Smooth muscle cell of the brain vasculature (primary cell): ENCODE measurements at regions not wholly inside any gene's neighbourhood (a gene's known extent, or its start where the extent isn't known, plus 50 kb on each side); places are given as distances from the start of the nearest gene placed in this dataset.
"Not testable (repeated sequence)": the region's sequence is repeated elsewhere in the genome, so short reads cannot be mapped to it uniquely, and the experiment has no call there.

Source experiments
- DNase-seq: peaks from one replicate; pipeline ENCODE4 v3.0.0-alpha.2; 2012; ENCODE audit warnings: low read depth, low spot score

DNA sequence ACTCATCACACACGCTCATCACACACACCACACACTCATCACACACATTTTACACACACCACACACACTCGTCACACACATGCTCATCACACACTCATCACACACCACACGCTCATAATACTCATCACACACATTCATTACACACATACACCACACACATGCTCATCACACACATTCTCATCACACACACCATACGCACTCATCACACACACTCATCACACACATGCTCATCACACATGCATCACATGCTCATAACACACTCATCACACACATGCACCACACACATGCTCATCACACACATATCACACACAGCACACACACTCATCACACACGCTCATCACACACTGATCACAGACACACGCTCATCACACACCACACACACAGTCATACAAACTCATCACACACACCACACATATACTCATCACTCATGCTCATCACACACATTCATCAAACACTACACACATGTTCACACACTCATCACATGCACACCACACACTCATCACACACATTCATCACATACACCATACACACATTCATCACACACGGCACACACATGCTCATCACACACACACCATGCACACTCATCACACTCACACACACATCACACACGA, 247.1 kb upstream of the SGCG start:
- no peak for DNase-seq

DNA sequence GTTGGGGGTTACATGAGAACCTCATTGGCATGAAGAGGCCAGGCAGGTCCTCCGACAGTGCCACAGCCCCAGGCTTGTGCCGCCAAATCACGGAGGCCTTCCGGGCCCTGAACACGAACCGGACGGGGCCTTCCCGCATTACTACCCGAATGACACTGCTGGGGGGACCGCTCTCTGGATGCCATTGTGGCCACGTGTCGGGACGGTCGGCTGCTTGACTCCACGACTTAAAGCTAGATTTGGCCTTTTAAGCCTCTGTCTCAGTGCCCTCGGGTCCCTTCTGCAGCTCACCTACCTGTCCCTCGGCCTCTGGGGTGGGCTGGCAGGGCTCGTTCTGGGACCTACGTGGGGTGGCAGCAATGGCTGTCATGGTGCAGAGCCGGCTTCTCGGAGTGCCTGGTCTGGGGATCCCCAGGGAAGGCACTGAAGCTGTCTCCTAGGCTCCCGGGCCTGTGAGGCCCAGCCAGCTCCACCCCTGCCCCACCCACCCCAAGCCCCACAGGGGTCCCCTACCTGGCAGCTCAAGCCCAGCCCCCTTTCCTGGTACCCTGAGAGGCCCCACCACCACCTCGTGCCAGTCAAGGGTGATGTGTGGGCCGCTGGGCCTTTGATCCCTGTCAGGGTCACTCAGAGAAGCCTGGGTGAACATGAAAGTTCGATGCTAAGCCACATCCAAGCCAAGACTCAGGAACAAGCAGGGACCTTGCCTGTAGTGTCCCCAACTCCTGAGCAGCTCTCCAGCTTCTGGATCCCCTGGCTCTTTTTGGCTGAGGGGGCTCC, 245.8 kb upstream of the SGCG start:
- no peak for DNase-seq

DNA sequence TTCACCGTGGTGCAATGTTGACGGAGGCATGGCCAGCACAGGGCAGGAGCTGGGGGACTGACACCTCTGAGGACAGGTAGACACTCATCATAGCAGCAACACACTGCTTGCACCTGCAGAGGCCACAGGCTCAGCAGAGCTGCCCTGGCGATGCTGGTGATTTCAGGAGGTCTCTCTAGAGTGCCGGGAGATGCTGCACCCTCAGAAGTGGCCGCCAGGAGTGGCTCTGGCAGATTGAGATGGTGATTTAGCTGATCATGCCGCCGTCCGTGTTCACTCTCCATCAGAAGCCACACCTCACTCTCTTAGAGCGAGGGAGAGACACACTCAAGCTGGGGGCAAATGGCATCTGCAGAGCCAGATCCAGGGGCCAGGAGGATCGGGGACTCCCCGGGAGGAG, 244.6 kb upstream of the SGCG start:
- no peak for DNase-seq

DNA sequence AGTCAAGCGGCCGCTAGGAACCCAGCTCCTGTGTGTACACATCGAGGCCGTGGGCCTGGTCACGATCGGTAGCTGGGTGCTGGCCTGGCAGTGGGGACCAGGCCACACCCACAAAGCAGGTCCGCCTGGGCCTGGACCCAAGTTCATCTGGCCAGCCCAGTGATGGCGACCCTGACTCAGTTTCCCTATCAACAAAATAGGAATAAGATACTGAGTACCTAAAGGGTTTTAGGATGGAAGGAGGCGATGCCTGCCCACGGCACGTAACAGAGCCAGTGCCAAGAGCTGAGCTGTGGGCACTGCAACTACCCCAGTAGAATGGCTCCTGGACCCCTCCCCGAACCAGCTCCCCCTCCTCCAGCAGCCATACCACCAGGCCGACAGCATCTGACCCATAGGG, 243.5 kb upstream of the SGCG start:
- no peak for DNase-seq

DNA sequence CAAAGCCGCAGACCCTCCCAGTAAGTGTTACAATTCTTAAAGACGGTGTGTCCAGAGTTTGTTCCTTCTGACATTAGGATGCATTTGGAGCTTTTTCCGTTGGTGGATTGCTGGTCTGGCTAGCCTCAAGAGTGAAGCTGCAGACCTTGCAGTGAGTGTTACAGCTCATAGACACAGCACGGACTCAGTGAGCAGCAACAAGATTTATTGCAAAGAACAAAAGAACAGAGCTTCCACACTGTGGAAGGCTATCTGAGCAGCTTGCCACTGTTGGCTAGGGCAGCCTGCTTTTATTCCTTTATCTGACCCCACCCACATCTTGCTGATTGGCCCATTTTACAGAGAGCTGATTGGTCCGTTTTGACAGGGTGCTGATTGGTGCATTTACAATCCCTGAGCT, 242.8 kb upstream of the SGCG start:
- no peak for DNase-seq

DNA sequence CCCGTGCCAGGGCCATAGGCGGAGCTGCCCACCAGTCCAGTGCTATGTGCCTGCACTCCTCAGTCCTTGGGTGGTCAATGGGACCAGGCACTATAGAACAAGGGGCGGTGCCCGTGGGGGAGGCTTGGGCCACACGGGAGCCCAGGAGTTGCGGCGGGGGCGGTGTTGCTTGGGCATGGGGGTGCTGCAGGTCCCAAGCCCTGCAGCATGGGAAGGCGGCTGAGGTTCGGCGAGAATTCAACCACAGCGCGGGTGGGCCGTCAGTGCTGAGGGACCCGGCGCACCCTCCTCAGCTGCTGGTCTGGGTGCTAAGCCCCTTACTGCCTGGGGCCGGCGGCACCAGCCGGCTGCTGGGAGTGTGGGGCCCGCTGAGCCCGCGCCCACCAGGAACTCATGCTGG, 242.2 kb upstream of the SGCG start:
- no peak for DNase-seq

DNA sequence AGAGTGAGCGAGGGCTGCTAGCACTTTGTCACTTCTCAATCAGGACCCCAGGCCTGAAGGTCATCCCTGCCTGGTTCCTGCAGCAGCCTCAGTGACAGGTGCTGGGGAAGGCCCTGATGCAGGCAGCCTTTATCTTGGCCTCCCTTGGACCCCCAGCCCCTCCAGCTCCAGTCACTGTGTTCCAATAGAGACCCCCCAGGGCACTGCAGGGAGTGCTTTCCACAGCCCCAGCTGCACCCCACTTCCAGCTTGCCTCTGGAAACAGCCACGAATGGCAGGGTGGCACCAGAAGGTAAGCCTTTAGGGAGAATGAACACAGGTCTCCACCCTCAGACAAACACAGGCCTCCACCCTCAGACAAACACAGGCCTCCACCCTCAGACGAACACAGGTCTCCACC, 241.6 kb upstream of the SGCG start:
- DNase-seq, result no peak

DNA sequence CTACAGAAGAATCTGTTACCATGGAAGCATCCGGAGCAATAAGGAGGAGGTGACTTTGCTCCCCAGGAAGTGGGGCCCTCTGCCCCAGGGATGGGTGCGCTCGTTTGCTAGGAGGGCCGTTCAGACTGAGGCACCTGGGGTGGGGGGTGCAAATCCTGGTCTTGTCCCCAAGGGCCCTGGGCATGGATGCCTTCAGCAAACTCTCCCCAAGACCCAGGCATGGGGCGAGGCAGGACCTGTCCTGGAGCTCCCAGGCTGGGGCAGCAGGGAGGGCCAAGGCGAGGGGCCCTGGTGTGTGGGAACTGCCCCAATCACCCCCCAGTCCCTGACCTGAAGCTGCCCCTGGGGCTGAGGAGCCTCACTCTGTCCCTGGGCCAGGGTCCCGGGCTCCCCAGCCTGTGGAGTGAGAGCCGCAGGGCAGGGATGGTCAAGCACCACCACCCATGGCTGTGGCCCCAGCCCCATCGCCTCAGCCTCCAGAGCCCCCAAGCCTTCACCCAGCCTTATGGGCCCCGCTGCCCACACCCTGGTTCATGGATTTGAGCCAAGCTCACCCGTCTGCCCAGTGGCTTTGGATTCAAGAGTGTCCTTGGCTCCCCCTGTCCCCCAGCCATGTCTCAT, 240.6 kb upstream of the SGCG start:
- DNase-seq, result no peak

DNA sequence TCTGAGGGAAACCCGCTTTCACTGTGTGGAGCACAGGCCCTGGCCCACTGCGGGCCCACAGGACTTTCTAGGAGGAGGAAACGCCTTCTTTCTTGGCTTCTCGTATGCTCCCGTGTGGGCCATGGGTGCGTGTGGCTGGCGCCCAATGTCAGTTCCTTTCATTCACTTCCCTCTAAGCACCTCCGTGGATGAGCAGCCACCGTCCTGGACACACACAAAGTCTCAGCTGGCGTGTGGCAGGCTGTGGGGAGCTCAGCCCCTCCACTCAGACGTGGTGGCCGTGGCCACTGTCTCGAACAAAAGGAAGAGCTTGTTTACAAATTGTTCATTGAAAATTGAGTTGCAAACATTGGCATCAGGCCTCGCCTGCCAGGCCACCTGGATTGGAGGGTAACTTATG, 240.0 kb upstream of the SGCG start:
- no peak for DNase-seq

DNA sequence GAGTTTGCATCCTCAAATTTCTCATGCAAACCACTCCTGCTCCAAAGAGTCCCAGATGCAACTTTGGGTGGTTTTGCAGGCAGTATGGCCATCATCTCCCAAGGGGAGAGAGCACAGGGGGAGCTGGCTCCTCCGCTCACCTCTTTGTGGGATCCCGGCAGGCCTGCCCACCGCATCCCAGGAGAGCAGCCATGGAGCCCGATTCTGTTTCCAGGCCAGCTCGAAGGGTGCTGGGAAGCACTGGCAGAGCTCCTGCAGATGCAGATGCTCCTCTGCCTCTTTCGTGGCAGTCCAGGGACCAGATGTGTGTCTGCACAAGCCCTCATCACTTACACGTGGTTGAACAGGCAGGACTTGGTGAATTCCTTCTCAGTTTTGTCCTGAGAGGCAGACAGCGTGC, 239.3 kb upstream of the SGCG start:
- DNase-seq, result not testable (repeated sequence)

DNA sequence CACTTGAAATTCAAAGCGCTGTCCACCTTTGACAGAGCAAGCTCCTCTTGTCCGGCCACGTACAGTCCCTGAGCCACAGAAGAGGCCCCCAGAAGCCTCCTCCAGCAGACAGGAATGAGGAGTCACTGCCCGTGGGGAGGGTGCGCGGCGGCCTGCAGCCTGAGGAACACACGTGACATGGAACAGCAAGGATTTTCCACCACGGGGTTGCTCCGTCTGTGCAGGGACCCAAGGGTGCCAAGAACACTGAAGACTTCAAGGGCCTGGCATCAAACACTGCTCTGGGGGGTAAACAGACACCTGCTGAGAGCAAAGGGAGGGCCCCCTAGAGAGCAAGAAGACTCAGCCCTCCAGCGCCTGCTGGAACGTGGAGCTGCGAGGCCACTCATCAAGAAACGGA, 237.9 kb upstream of the SGCG start:
- DNase-seq, result not testable (repeated sequence)

DNA sequence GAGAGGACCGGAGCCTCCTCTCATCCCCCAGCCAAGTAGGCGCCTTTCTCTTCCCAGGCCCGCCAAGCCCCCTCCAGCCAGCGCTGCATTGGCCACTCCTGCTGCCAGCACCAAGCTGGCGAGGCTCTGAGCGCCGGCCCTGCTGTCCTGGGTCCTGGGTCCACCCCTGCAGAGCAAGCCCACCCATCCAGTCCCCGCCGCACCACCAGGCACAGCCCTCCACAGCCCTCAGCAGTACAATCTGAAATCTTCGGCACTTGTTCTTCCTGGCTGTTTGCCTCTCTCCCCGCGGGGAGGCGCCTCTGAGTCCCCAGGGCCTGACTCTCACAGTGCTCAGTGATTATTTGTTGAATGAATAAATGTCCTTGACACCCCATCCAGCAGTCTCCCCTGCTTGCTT, 236.4 kb upstream of the SGCG start:
- no peak for DNase-seq

DNA sequence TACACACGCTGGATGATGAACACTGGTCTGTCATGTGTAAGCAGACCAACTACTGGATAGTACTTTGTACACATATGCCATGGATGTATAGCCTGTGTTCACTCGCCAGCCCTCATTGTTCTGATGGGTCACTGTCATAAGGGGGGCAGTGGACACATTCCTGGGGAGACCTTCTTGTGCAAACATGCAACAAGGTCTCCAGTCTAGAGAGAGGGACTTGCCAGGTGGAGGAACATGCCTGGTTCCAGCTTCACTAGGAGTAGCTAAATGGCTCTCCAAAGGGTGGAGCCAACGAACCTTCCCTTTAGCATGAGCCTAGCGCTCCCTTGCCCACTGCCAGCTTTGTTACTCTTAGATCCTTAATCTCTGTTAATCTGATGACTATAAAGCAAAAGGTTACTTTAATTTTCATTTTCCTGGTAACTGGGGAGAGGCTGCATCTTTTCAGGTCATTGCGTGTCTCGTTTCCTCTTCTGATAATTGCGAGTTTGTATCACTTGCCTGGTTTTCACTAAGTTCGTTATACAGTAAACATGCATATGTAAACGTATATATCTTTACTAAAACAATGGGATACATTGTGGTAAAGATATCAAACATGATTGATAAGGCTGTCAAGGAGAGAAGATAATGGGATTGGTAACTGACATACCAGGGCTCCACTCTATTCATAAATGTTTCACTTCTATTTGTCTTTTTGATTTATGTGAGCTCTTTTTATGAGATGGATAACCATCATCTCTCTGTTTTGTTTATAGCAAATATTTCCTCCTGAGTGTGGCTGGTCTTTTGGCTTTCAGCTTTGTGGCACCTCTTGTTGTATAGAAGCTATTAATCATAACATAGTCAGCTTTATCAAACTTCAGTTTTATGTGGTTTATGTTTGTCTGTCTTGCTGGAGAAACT, 235.2 kb upstream of the SGCG start:
- DNase-seq, result no peak

DNA sequence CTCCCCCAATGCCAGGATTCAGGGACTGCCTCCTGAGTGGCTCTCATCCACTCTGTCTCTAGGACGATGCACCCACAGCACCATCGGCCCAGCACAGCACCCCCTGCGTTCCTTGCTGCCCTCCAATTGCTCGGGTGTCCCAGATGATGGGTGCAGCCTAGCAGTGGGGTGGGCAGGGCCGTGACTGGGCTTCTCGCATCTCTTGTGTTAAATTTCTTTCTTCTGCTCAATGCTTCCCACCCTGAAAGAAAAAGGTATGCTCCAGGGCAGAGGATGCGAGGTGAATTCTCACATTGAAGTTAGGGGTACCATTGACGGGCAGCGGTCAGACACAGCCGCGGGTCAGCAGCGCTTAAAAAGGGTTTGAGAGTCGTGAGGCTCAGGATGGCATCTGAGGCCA, 232.4 kb upstream of the SGCG start:
- no peak for DNase-seq

DNA sequence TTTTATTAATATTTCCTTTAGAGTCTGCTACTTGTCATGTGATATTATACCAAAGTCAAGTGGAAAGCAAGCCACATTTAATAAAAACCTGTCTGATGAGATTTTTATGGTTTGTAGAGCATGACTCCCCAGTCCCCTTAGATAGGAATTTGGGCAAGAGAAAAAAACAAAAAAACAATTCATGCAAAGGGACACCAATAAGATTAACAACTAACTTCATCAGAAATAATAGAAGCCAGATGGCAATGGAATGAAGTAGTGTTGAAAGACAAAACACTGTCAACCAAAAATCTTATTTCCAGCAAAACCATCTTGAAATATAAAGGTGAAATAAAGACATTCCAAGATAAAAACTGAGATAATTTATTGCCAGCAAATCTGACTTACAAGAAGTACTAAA, 228.8 kb upstream of the SGCG start:
- not testable (repeated sequence) for DNase-seq

DNA sequence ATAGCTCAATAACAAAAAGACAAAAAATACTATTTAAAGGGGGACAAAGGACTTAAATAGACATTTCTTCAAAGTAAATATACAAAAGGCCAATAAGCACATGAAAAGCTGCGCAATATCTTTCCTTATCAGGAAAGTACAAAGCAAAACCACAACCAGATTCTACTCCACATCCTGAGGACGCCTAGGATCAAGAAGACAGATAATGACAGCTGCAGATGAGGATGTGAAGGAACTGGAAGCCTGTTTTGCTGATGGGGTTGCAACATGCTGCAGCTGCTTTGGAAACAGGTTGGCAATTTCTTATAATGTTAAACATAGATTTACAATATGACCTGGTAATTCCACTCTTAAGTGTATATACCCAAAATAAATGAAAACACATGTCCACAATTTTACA, 225.6 kb upstream of the SGCG start:
- not testable (repeated sequence) for DNase-seq

DNA sequence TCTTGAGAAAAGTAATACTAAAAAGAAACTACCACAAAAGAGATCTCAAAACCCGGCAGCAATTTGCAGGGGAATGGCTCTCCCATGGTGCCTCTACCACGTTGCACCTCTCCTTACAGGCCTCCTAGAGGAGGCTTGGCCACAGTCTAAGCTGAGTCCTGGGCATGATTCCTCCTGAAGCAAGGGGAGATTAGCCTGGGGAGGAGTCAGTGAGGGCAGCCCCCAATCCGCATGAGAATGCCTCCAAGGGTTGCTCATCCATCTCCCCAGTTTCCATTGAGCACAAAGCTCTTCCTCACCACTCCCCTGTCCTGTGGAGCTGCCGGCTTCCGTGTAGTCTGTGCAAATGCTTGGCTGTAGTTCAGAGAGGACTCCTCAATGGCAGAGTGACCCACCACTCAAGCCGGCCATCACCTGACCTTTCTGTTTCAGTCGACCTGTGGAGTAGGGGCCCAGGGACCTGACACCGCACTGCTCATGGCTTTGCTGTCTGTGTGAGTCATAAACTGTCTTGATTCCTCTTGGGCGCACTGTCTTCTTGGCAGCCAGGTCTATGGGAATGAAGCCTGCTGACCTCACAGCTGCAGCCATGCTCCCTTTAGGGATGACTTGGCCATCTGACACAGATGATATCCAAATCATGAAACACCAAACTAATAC, 224.2 kb upstream of the SGCG start:
- DNase-seq, result not testable (repeated sequence)

DNA sequence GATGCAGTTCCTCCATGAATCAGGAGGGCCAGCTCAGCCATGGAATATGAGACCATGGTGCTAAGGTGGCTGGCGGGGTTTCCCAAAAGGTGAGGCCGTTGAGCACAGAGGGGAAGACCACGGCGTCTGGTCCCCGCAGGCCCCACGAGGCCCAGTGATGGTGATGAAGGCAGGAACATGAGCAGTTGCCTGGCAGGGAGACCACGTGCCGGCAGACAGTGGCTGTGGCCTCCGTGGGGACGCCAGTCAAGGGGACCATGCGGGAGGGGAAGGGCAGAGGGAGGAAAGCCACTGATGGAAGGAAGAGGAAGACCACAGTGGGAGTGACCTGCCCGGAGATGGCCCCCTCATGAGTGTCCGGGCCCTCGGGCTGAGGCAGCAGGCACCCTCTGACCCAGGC, 220.9 kb upstream of the SGCG start:
- DNase-seq, result not testable (repeated sequence)

DNA sequence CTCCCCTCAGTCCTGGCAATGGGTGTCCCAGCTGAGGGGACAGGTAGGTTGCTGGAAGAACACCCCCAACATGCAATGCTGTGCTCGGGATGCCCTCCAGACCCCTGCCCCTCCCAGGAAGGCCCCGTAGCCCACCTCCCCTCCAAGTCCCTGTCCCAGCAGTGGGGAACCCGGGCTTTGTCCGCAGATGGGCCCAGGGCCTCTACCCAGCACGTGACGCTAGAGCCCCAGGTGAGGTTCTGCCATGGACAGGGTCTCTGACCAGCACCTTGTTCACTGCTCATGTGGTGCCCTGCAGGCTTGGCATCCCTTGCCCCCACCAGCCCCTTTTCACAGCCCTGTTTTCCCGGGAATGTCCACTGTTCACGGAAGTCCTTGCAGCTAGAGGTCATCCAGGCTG, 220.0 kb upstream of the SGCG start:
- no peak for DNase-seq

DNA sequence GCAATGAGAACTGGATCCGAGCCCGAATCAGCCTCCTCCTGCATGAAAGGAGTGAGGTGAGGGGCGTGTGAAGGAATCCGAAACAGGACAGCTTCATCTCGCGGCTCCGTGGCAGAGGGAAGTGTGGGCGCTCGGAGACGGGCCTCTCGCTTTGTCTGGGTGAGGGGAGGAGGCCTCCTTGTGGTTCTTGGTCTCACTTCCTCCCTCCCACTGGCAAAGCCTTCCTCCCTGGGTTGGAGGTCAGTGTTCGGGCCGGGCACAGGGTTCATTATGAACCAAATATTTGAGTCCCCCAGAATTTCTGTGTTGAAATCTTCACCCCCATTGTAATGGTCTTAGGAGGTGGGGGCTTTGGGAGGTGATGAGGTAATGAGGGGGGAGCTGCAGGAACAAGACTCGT, 219.4 kb upstream of the SGCG start:
- not testable (repeated sequence) for DNase-seq

DNA sequence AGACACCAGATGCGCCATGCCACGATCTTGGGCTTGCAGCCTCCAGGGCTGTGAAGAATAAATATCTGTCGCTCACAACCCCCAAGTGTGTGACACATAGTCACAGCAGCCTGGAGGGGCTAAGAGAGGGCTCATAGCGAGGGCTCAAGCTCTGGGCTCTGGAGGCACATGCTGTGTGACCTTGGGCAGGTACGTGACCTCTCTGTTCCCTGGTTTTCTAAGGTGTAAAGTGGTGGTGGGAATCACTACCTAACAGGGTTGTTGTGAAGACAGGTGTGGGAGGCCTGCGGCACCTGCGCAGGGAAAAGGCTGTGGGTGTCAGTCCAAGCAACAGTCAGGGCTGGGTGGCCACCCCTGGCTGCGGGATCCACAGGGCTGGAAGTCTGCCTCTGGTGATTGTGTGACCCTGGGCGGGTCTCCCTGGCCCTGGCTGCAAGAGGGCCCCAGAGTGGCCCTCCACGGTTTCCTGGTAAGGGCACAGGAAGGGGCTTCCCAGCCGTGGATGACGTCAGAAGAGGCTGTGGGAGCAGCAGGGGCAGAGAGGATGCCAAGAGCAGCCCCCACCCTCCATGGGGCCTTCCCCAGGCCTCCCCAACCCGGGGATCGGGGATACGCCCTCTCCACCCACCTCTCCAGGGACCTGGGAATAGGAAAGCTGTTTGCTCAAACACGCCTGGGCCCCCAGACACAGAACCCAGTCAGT, 218.8 kb upstream of the SGCG start:
- DNase-seq, result no peak
